CD4-positive, alpha-beta T cell (primary cell): ENCODE measurements at regions not wholly inside any gene's neighbourhood (a gene's known extent, or its start where the extent isn't known, plus 50 kb on each side); places are given as distances from the start of the nearest gene placed in this dataset.
"Not testable (repeated sequence)": the region's sequence is repeated elsewhere in the genome, so short reads cannot be mapped to it uniquely, and the experiment has no call there.

ENCODE experiments used
- ATAC-seq: fragments of 200-7000 bp; cut with Tn5 transposase; one replicate; pipeline ENCODE4 v1.10.0; 2022; ENCODE audit warnings: mild to moderate bottlenecking; ENCODE audit not compliant: poor library complexity
- CTCF ChIA-PET: fragments of 350-600 bp; sonication (Branson Sonifier 250); formaldehyde crosslinking; loops from one replicate; lab custom pipeline; 2021; ENCODE audit warnings: antibody characterized with exemption, inconsistent platforms; lab: Charles Lee
- POLR2A ChIA-PET: fragments of 350-600 bp; sonication (Branson Sonifier 250); formaldehyde crosslinking; loops from one replicate; lab custom pipeline; 2021; ENCODE audit warnings: antibody characterized with exemption, inconsistent platforms; lab: Charles Lee
- DNase-seq, 14 experiments: peaks; one replicate each; pipeline ENCODE4 v3.0.0-alpha.2; 2013 to 2020; ENCODE audit warnings: mixed read lengths in 2 of 14
- H3K27ac ChIP-seq, 2 donors: one replicate each; pipeline versions ENCODE4 v1.5.1 to v1.7.0; 2013; ENCODE audit warnings: low read length in 2 of 2, low read depth in 1 of 2, mild to moderate bottlenecking in 1 of 2
- H3K27me3 ChIP-seq, 2 experiments: 1 replicate in 1 of 2; 2 replicates in 1 of 2; pipeline versions ENCODE4 v1.6.1 to v1.7.0; 2013; ENCODE audit warnings: low read length in 2 of 2, control low read depth in 1 of 2, mild to moderate bottlenecking in 1 of 2, moderate library complexity in 1 of 2; ENCODE audit not compliant: insufficient read depth in 2 of 2, control insufficient read depth in 1 of 2
- H3K36me3 ChIP-seq: one replicate; pipeline ENCODE4 v1.6.1; 2013; ENCODE audit warnings: low read length, control low read depth; ENCODE audit not compliant: insufficient read depth
- H3K4me1 ChIP-seq: one replicate; pipeline ENCODE4 v1.6.1; 2013; ENCODE audit warnings: low read length, control low read depth; ENCODE audit not compliant: insufficient read depth
- H3K4me3 ChIP-seq: one replicate; pipeline ENCODE4 v1.5.1; 2013; ENCODE audit warnings: mild to moderate bottlenecking, low read length, moderate library complexity
- H3K9me3 ChIP-seq, 2 experiments: 1 replicate in 1 of 2; 2 replicates in 1 of 2; pipeline versions ENCODE4 v1.6.1 to v1.7.0; 2013; ENCODE audit warnings: low read length in 2 of 2, mild to moderate bottlenecking in 2 of 2, control low read depth in 1 of 2, moderate library complexity in 1 of 2; ENCODE audit not compliant: control insufficient read depth in 1 of 2, insufficient read depth in 1 of 2
- H3K27ac Mint-ChIP-seq: one replicate; pipeline ENCODE4 v1.8.0; 2020; ENCODE audit warnings: mixed read lengths
- H3K27me3 Mint-ChIP-seq: one replicate; pipeline ENCODE4 v1.8.0; 2021; ENCODE audit warnings: mixed read lengths
- H3K36me3 Mint-ChIP-seq: one replicate; pipeline ENCODE4 v1.8.0; 2021; ENCODE audit warnings: low read depth, mixed read lengths
- H3K4me1 Mint-ChIP-seq: one replicate; pipeline ENCODE4 v1.8.0; 2021; ENCODE audit warnings: low read depth, mixed read lengths
- H3K4me3 Mint-ChIP-seq: one replicate; pipeline ENCODE4 v1.8.0; 2020; ENCODE audit warnings: mild to moderate bottlenecking, mixed read lengths
- H3K9me3 Mint-ChIP-seq: one replicate; pipeline ENCODE4 v1.8.0; 2020; ENCODE audit warnings: mixed read lengths
- CTCF ChIP-seq: fragments of 200-600 bp; IDR thresholded peaks from one replicate; pipeline ENCODE4 v1.8.0; 2022; ENCODE audit warnings: antibody characterized with exemption, mild to moderate bottlenecking
- intact Hi-C, 2 experiments: fragments of 100-400 bp; cut with DNase I in 1 of 2; cut with micrococcal nuclease in 1 of 2; formaldehyde crosslinking; loops; one replicate each; pipeline versions ENCODE4 v1.15.1 to v1.9.0; 2023 to 2025; cut with DNase I, micrococcal nuclease

- H3K27ac ChIP-seq, ATAC-seq, H3K36me3 ChIP-seq, H3K9me3 Mint-ChIP-seq, H3K4me1 Mint-ChIP-seq, H3K4me3 ChIP-seq, H3K9me3 ChIP-seq, intact Hi-C loops, DNase-seq, POLR2A ChIA-PET, H3K27ac Mint-ChIP-seq, H3K27me3 ChIP-seq, H3K27me3 Mint-ChIP-seq, H3K36me3 Mint-ChIP-seq, H3K4me3 Mint-ChIP-seq, CTCF ChIA-PET, H3K4me1 ChIP-seq: not testable (repeated sequence)
Measured at GRCh38 chr5:7268722-7269121, 127.2 kb upstream of the ADCY2 start.

GRCh38 chr5:7269591-7270274 lies 126.2 kb upstream of the ADCY2 start:
- Mint-ChIP-seq H3K36me3 (no peaks in the 10 kb centered on the region), H3K4me1 (no peaks in the 10 kb centered on the region), H3K4me3 (no peak overlapping the region), H3K9me3 (no peaks in the 10 kb centered on the region), H3K27me3 (no peaks in the 10 kb centered on the region), H3K27ac (no peak overlapping the region)
- Histone ChIP-seq H3K27me3 (no peaks in the 10 kb centered on the region), H3K27ac (no peak overlapping the region), H3K36me3 (no peaks in the 10 kb centered on the region), H3K4me1 (no peaks in the 10 kb centered on the region), H3K4me3 (no peak overlapping the region), H3K9me3 (peaks cover 0 to 3% of the 10 kb centered on the region in 2 experiments)
- POLR2A ChIA-PET, result no interaction called here
- DNase-seq (no peak), ATAC-seq (no peak)
- TF ChIP-seq CTCF, result no peak
- intact Hi-C loops, result no loop called here
- CTCF ChIA-PET, result no interaction called here

GRCh38 chr5:7271435-7272084 lies 124.4 kb upstream of the ADCY2 start:
- Mint-ChIP-seq H3K27ac (no peak overlapping the region), H3K4me1 (no peaks in the 10 kb centered on the region), H3K36me3 (no peaks in the 10 kb centered on the region), H3K9me3 (no peaks in the 10 kb centered on the region), H3K4me3 (no peak overlapping the region), H3K27me3 (no peaks in the 10 kb centered on the region)
- no peaks in the 10 kb centered on the region for H3K4me1 ChIP-seq
- no peak for TF ChIP-seq CTCF
- H3K27me3 ChIP-seq, result no peaks in the 10 kb centered on the region
- ChIA-PET CTCF (no interaction called here), POLR2A (no interaction called here)
- intact Hi-C loops, result no loop called here
- H3K36me3 ChIP-seq, result no peaks in the 10 kb centered on the region
- no peak for ATAC-seq
- no peak overlapping the region for H3K27ac ChIP-seq
- H3K9me3 ChIP-seq, result peaks cover 0 to 3% of the 10 kb centered on the region in 2 experiments
- no peak for DNase-seq
- H3K4me3 ChIP-seq, result no peak overlapping the region
